HCT116 (cell line): ENCODE measurements at regions not wholly inside any gene's neighbourhood (a gene's known extent, or its start where the extent isn't known, plus 50 kb on each side); places are given as distances from the start of the nearest gene placed in this dataset.

Experiments
- ATAC-seq: fragments of 200-7000 bp; cut with Tn5 transposase; 2 replicates; pipeline ENCODE4 v1.9.1; 2020; ENCODE audit warnings: mild to moderate bottlenecking, moderate library complexity
- BruUV-seq: library from RNA; stranded (reverse); fragments of 400-500 nt; replicated peaks from 2 replicates; lab custom pipeline; 2021; lab: Mats Ljungman, UMichigan
- CTCF ChIA-PET: fragments of 300-600 bp; sonication (Branson Sonifier 250); formaldehyde crosslinking; loops from one replicate; lab custom pipeline; 2021; ENCODE audit warnings: antibody characterized with exemption; lab: Charles Lee
- POLR2A ChIA-PET: fragments of 300-600, 350-600 bp; sonication (Branson Sonifier 250); formaldehyde crosslinking; loops from one replicate; lab custom pipeline; 2021; ENCODE audit warnings: antibody characterized with exemption; lab: Charles Lee
- RAD21 ChIA-PET, 2 experiments: fragments of 300-600 bp; sonication (Branson Sonifier 250); formaldehyde crosslinking; loops; one replicate each; lab custom pipeline; 2023; ENCODE audit warnings: low total read pairs in 2 of 2; ENCODE audit not compliant: uncharacterized antibody in 2 of 2, unreplicated experiment in 2 of 2, low non-redundant PET in 1 of 2; lab: Charles Lee
- DNase-seq: peaks from one replicate; pipeline ENCODE4 v3.0.0-alpha.2; 2010; ENCODE audit warnings: low read depth, low spot score
- H2AFZ ChIP-seq: fragments of 200-600 bp; shearing (Covaris generic), sonication (generic); 2 replicates; pipeline ENCODE4 v1.6.1; 2017; ENCODE audit warnings: low read depth, mixed run types, mixed read lengths, antibody characterized with exemption, low read length; ENCODE audit not compliant: poor library complexity, severe bottlenecking
- H3K27ac ChIP-seq: 2 replicates; pipeline ENCODE4 v1.5.1; 2012; ENCODE audit warnings: low read depth, low read length
- H3K27me3 ChIP-seq: fragments of 200-600 bp; sonication (generic); 2 replicates; pipeline ENCODE4 v1.6.1; 2016; ENCODE audit warnings: mixed run types, low read length, mixed read lengths; ENCODE audit not compliant: insufficient read depth
- H3K36me3 ChIP-seq, 2 experiments: fragments of 200-500 bp in 1 of 2; fragments of 200-600 bp in 1 of 2; sonication (Bioruptor generic) in 1 of 2; sonication (generic) in 1 of 2; 2 replicates each; pipeline versions ENCODE4 v1.5.1 to v1.6.1; 2014 to 2016; ENCODE audit warnings: low read length in 2 of 2, inconsistent platforms in 1 of 2, mixed read lengths in 1 of 2, mixed run types in 1 of 2; ENCODE audit not compliant: insufficient read depth in 2 of 2, control insufficient read depth in 1 of 2
- H3K4me1 ChIP-seq, 2 experiments: fragments of 200-600 bp in 1 of 2; sonication (generic) in 1 of 2; 2 replicates each; pipeline versions ENCODE4 v1.5.1 to v1.6.1; 2012 to 2017; ENCODE audit warnings: low read length in 2 of 2, inconsistent platforms in 1 of 2, mild to moderate bottlenecking in 1 of 2, mixed read lengths in 1 of 2, mixed run types in 1 of 2, moderate library complexity in 1 of 2; ENCODE audit not compliant: insufficient read depth in 2 of 2, control insufficient read depth in 1 of 2
- H3K4me2 ChIP-seq: fragments of 200-600 bp; sonication (generic); 2 replicates; pipeline ENCODE4 v1.6.1; 2017; ENCODE audit warnings: mixed run types, low read length, mixed read lengths
- H3K4me3 ChIP-seq, 2 experiments: fragments of 200-600 bp in 1 of 2; sonication (generic) in 1 of 2; replicated peaks in 1 of 2; 2 replicates each; pipeline ENCODE4 v1.5.1; 2011 to 2016; ENCODE audit warnings: low read length in 2 of 2, control low read depth in 1 of 2, low read depth in 1 of 2, mild to moderate bottlenecking in 1 of 2, mixed read lengths in 1 of 2, mixed run types in 1 of 2
- H3K79me2 ChIP-seq: fragments of 200-600 bp; sonication (generic); 2 replicates; pipeline ENCODE4 v1.6.1; 2017; ENCODE audit warnings: mild to moderate bottlenecking, mixed run types, low read length, moderate library complexity, mixed read lengths; ENCODE audit not compliant: insufficient read depth
- H3K9ac ChIP-seq: fragments of 200-600 bp; sonication (generic); 2 replicates; pipeline ENCODE4 v1.6.1; 2016; ENCODE audit warnings: low read length, mixed read lengths
- H3K9me2 ChIP-seq: fragments of 200-600 bp; sonication (generic), shearing (Covaris generic); 2 replicates; pipeline ENCODE4 v1.6.1; 2017; ENCODE audit warnings: mixed run types, mild to moderate bottlenecking, moderate library complexity; ENCODE audit not compliant: insufficient read depth
- H3K9me3 ChIP-seq, 2 experiments: fragments of 200-500 bp in 1 of 2; fragments of 200-600 bp in 1 of 2; sonication (Bioruptor generic) in 1 of 2; sonication (generic) in 1 of 2; 2 replicates each; pipeline ENCODE4 v1.6.1; 2014 to 2017; ENCODE audit warnings: low read length in 2 of 2, mixed read lengths in 2 of 2, inconsistent platforms in 1 of 2, low read depth in 1 of 2, mild to moderate bottlenecking in 1 of 2, mixed run types in 1 of 2, moderate library complexity in 1 of 2; ENCODE audit not compliant: control insufficient read depth in 1 of 2, insufficient read depth in 1 of 2
- H4K20me1 ChIP-seq: fragments of 200-600 bp; sonication (generic), shearing (Covaris generic); 2 replicates; pipeline ENCODE4 v1.6.1; 2017; ENCODE audit warnings: mixed run types, mild to moderate bottlenecking, moderate library complexity; ENCODE audit not compliant: insufficient read depth
- ATF3 ChIP-seq: IDR thresholded peaks from 2 replicates; pipeline ENCODE4 v1.6.1; 2012
- CBX3 ChIP-seq: IDR thresholded peaks from 2 replicates; pipeline ENCODE4 v1.6.1; 2012; ENCODE audit warnings: low read depth
- CEBPB ChIP-seq: IDR thresholded peaks from 2 replicates; pipeline ENCODE4 v1.6.1; 2012; ENCODE audit warnings: low read depth
- EZH2 ChIP-seq: fragments of 200-600 bp; sonication (generic); IDR thresholded peaks from 2 replicates; pipeline ENCODE4 v1.6.1; 2017; ENCODE audit warnings: antibody characterized with exemption, mixed run types
- EZH2phosphoT487 ChIP-seq: fragments of 200-600 bp; IDR thresholded peaks from 2 replicates; pipeline ENCODE4 v1.6.1; 2018; ENCODE audit warnings: antibody characterized with exemption, borderline replicate concordance
- FOSL1 ChIP-seq: IDR thresholded peaks from 2 replicates; pipeline ENCODE4 v1.6.1; 2012; ENCODE audit warnings: low read depth
- JUND ChIP-seq: IDR thresholded peaks from 2 replicates; pipeline ENCODE4 v1.6.1; 2012
- POLR2A ChIP-seq: IDR thresholded peaks from 2 replicates; pipeline ENCODE4 v1.7.0; 2011; ENCODE audit warnings: borderline replicate concordance; ENCODE audit not compliant: insufficient read depth, insufficient read length; ENCODE audit errors: extremely low read depth
- POLR2AphosphoS5 ChIP-seq: IDR thresholded peaks from 2 replicates; pipeline ENCODE4 v1.6.1; 2011; ENCODE audit warnings: mild to moderate bottlenecking, low read depth, low read length, moderate library complexity
- RAD21 ChIP-seq: IDR thresholded peaks from 2 replicates; pipeline ENCODE4 v1.6.1; 2012; ENCODE audit warnings: low read depth, mild to moderate bottlenecking
- REST ChIP-seq: IDR thresholded peaks from 2 replicates; pipeline ENCODE4 v1.6.1; 2012; ENCODE audit warnings: low read depth
- SIN3A ChIP-seq: IDR thresholded peaks from 2 replicates; pipeline ENCODE4 v1.6.1; 2012; ENCODE audit warnings: low read depth
- YY1 ChIP-seq: IDR thresholded peaks from 2 replicates; pipeline ENCODE4 v1.6.1; 2011; ENCODE audit warnings: low read length, low read depth, moderate library complexity, mild to moderate bottlenecking; ENCODE audit not compliant: insufficient replicate concordance; ENCODE audit errors: extremely low read depth
- ZBTB33 ChIP-seq: IDR thresholded peaks from 2 replicates; pipeline ENCODE4 v1.6.1; 2011; ENCODE audit warnings: mild to moderate bottlenecking, low read length, moderate library complexity; ENCODE audit not compliant: insufficient replicate concordance; ENCODE audit errors: extremely low read depth
- ZFX ChIP-seq: fragments of 450-650 bp; IDR thresholded peaks from 2 replicates; pipeline ENCODE4 v1.6.1; 2017
- intact Hi-C: fragments of 100-400 bp; cut with micrococcal nuclease; formaldehyde crosslinking; loops from 2 replicates; pipeline ENCODE4 v1.10.0; 2022

- TF ChIP-seq CBX3 (no peak), POLR2A (no peak)
Observed at GRCh38 chr17:71725811-71726210, 395.0 kb upstream of the SOX9 start (continued).

GRCh38 chr17:71726341-71726740 lies 394.5 kb upstream of the SOX9 start:
- BruUV-seq, result no TSS peak
- Histone ChIP-seq H3K9me2 (0 out of 2 replicates have a peak, but pooled peaks cover 3% of the 10 kb centered on the region), H4K20me1 (no peaks in the 10 kb centered on the region), H2AFZ (no peak overlapping the region), H3K4me2 (no peak overlapping the region), H3K27me3 (no peaks in the 10 kb centered on the region), H3K9ac (no peak overlapping the region), H3K4me1 (no peaks in the 10 kb centered on the region), H3K36me3 (no peaks in the 10 kb centered on the region), H3K4me3 (no peak overlapping the region), H3K79me2 (no peaks in the 10 kb centered on the region), H3K9me3 (no peaks in the 10 kb centered on the region), H3K27ac (no peak overlapping the region)
- intact Hi-C loops, result no loop called here
- DNase-seq (no peak), ATAC-seq (no peak)
- CTCF ChIA-PET, result no interaction called here
- POLR2A ChIA-PET, result no interaction called here
- TF ChIP-seq ATF3, result no peak
- TF ChIP-seq EZH2, result no peak
- TF ChIP-seq ZFX, result no peak
- no peak for TF ChIP-seq EZH2phosphoT487
- TF ChIP-seq POLR2A, result no peak
- no peak for TF ChIP-seq ZBTB33
- TF ChIP-seq YY1, result no peak
- no peak for TF ChIP-seq REST
- no peak for TF ChIP-seq FOSL1
- TF ChIP-seq POLR2AphosphoS5, result no peak
- no peak for TF ChIP-seq CBX3
- TF ChIP-seq RAD21, result no peak
- TF ChIP-seq JUND, result no peak
- no peak for TF ChIP-seq CEBPB
- TF ChIP-seq SIN3A, result no peak
- RAD21 ChIA-PET, result no interaction called here
